Activated CD8-positive, alpha-beta memory T cell treated with anti-CD3 and anti-CD28 coated beads, Interleukin-2, amount 50 U/mL, for 24 hours (primary cell): ENCODE measurements at regions not wholly inside any gene's neighbourhood (a gene's known extent, or its start where the extent isn't known, plus 50 kb on each side); places are given as distances from the start of the nearest gene placed in this dataset.

ENCODE experiments used
- DNase-seq: peaks from one replicate; pipeline ENCODE4 v3.0.0-alpha.2; 2020; ENCODE audit errors: extremely low read depth

- DNase-seq = peak; percentile 43
These were observed 51.5 kb upstream of the LRRC32 start for GRCh38 chr11:76721755-76722677.

- DNase-seq = no peak
These were observed 52.6 kb upstream of the LRRC32 start for GRCh38 chr11:76723142-76723541.

GRCh38 chr11:76723548-76723947 is 53.0 kb upstream of the LRRC32 start:
- DNase-seq = no peak

- DNase-seq = no peak
These were observed 53.7 kb upstream of the LRRC32 start for GRCh38 chr11:76724171-76724768.

GRCh38 chr11:76728227-76728626 is 54.9 kb upstream of the TSKU start:
- DNase-seq = no peak

GRCh38 chr11:76728778-76729177 is 54.4 kb upstream of the TSKU start:
- no peak for DNase-seq

- DNase-seq = no peak
These were observed 53.9 kb upstream of the TSKU start for GRCh38 chr11:76729214-76729613.

- no peak for DNase-seq
These were observed 52.1 kb upstream of the TSKU start for GRCh38 chr11:76730887-76731565.

GRCh38 chr11:76732643-76733042 is 50.5 kb upstream of the TSKU start:
- DNase-seq = no peak
